Gastroesophageal sphincter (tissue), 4 donors: ENCODE measurements at regions not wholly inside any gene's neighbourhood (a gene's known extent, or its start where the extent isn't known, plus 50 kb on each side); places are given as distances from the start of the nearest gene placed in this dataset.

Experiments used
- ATAC-seq: fragments of 150-250 bp; one replicate; pipeline ENCODE4 v1.9.1; 2016; ENCODE audit warnings: mild to moderate bottlenecking, moderate library complexity
- H3K27ac ChIP-seq, 4 donors: fragments of 200-600 bp; sonication (generic) in 3 of 4; 1 replicate in 3 of 4; 2 replicates in 1 of 4; pipeline ENCODE4 v1.5.1; 2016 to 2019
- H3K27me3 ChIP-seq: fragments of 200-600 bp; sonication (generic); one replicate; pipeline ENCODE4 v1.5.1; 2019
- H3K36me3 ChIP-seq, 2 donors: fragments of 200-600 bp; sonication (generic); one replicate each; pipeline ENCODE4 v1.5.1; 2019; ENCODE audit warnings: control low read depth in 1 of 2
- H3K4me1 ChIP-seq, 3 donors: fragments of 200-600 bp; sonication (generic); 1 replicate in 2 of 3; 2 replicates in 1 of 3; pipeline ENCODE4 v1.5.1; 2016 to 2019; ENCODE audit warnings: control low read depth in 2 of 3
- H3K4me3 ChIP-seq, 2 donors: fragments of 200-600 bp; sonication (generic); one replicate each; pipeline ENCODE4 v1.5.1; 2019; ENCODE audit warnings: mild to moderate bottlenecking in 1 of 2, moderate library complexity in 1 of 2
- H3K9me3 ChIP-seq, 3 donors: fragments of 200-600 bp; sonication (generic); one replicate each; pipeline ENCODE4 v1.5.1; 2017 to 2019; ENCODE audit warnings: control low read depth in 2 of 3
- EP300 ChIP-seq: sonication (generic); formaldehyde crosslinking; IDR thresholded peaks from one replicate; pipeline ENCODE4 v1.6.1; 2017; ENCODE audit warnings: antibody characterized with exemption, mild to moderate bottlenecking
- POLR2A ChIP-seq, 2 donors: fragments of 450-650 bp; IDR thresholded peaks; one replicate each; pipeline ENCODE4 v1.6.1; 2017; ENCODE audit warnings: antibody characterized with exemption in 2 of 2, mild to moderate bottlenecking in 2 of 2, moderate library complexity in 1 of 2
- POLR2AphosphoS5 ChIP-seq: sonication (generic); formaldehyde crosslinking; IDR thresholded peaks from one replicate; pipeline ENCODE4 v1.6.1; 2017; ENCODE audit warnings: antibody characterized with exemption
- WGBS, 2 donors: methylation state at CpG; one replicate each; pipeline ENCODE4 v1.1.5; 2018; ENCODE audit warnings: low coverage in 1 of 2; 5-methylcytosine and 5-hydroxymethylcytosine counted together
- small RNA-seq, 4 donors: library from RNA; depleted of rRNA; stranded (forward); fragments of <200 nt; gene quantifications; one replicate each; pipeline ENCODE3, GENCODE V24; 2016
- TF ChIP-seq, protein P1 (sequence below), 4 experiments: fragments of 200-600 bp in 2 of 4; fragments of 450-650 bp in 2 of 4; sonication (generic) in 1 of 4; IDR thresholded peaks; one replicate each; pipeline ENCODE4 v1.5.1; 2017 to 2019; ENCODE audit warnings: antibody characterized with exemption in 4 of 4, mild to moderate bottlenecking in 2 of 4, moderate library complexity in 2 of 4

DNA sequence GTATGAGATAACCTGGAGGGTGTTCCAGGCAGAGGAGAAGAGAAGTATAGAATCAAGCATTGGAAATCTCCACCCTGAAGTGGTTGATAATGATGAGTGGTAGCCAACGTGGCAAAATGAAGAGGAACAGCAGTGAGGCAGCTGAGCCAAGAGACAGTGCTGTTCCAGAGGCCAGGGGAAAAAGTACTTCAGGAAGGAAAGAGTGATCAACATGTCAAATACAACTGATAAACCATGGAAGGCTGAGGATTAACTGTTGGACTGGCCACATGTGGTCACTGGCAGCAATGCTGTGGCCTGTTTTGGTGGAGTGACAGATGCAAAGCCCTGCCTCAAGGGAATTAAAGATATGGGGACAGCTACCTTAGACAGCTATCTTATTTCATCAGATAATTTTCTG, 51.9 kb upstream of the RMP24 start:
- ATAC-seq = no peak
- H3K27ac ChIP-seq = no peak overlapping the region
- TF ChIP-seq EP300 (no peak), POLR2A (IDR thresholded peaks at IDR 0.05) (no peak), POLR2AphosphoS5 (no peak)
- TF ChIP-seq, protein P1, sequence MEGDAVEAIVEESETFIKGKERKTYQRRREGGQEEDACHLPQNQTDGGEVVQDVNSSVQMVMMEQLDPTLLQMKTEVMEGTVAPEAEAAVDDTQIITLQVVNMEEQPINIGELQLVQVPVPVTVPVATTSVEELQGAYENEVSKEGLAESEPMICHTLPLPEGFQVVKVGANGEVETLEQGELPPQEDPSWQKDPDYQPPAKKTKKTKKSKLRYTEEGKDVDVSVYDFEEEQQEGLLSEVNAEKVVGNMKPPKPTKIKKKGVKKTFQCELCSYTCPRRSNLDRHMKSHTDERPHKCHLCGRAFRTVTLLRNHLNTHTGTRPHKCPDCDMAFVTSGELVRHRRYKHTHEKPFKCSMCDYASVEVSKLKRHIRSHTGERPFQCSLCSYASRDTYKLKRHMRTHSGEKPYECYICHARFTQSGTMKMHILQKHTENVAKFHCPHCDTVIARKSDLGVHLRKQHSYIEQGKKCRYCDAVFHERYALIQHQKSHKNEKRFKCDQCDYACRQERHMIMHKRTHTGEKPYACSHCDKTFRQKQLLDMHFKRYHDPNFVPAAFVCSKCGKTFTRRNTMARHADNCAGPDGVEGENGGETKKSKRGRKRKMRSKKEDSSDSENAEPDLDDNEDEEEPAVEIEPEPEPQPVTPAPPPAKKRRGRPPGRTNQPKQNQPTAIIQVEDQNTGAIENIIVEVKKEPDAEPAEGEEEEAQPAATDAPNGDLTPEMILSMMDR (IDR thresholded peaks at IDR 0.05) = no peak
- H3K27me3 ChIP-seq = no peaks in the 10 kb centered on the region
- no peaks in the 10 kb centered on the region for H3K9me3 ChIP-seq
- H3K4me3 ChIP-seq = no peak overlapping the region
- peaks cover 0 to 8% (median 0%) of the 10 kb centered on the region in 3 donors for H3K4me1 ChIP-seq
- H3K36me3 ChIP-seq = no peaks in the 10 kb centered on the region
- WGBS, 2 donors = 8 to 92% methylated on average over 1 of the region's 1 CpG

Small RNAs in the stretch of these regions (small RNA-seq; reads per million reads assigned to genes)
- 0.09 to 17.6 (median 15.1) reads per million in 4 donors for gene MIR187
